Uterus (tissue), 3 donors: ENCODE measurements at regions not wholly inside any gene's neighbourhood (a gene's known extent, or its start where the extent isn't known, plus 50 kb on each side); places are given as distances from the start of the nearest gene placed in this dataset.
A peak's percentile ranks its signal among the peaks of the same experiment; 100 is the strongest.

Experiments
- DNase-seq, 2 donors: peaks; one replicate each; pipeline ENCODE4 v3.0.0-alpha.2; 2019 to 2020
- H3K27ac ChIP-seq, 2 donors: fragments of 200-600 bp; sonication (generic); 1 replicate in 1 of 2; 2 replicates in 1 of 2; pipeline ENCODE4 v1.5.1; 2016 to 2018
- H3K27me3 ChIP-seq, 2 donors: fragments of 200-600 bp; sonication (generic); one replicate each; pipeline ENCODE4 v1.5.1; 2018 to 2019; ENCODE audit warnings: control low read depth in 1 of 2
- H3K36me3 ChIP-seq, 2 donors: fragments of 200-600 bp; sonication (generic); one replicate each; pipeline ENCODE4 v1.5.1; 2019; ENCODE audit warnings: control low read depth in 1 of 2
- H3K4me1 ChIP-seq, 2 donors: fragments of 200-600 bp; sonication (generic); one replicate each; pipeline ENCODE4 v1.5.1; 2018 to 2019; ENCODE audit warnings: control low read depth in 1 of 2
- H3K4me3 ChIP-seq, 2 donors: fragments of 200-600 bp; sonication (generic); 1 replicate in 1 of 2; 2 replicates in 1 of 2; pipeline ENCODE4 v1.5.1; 2018 to 2019; ENCODE audit warnings: mild to moderate bottlenecking in 1 of 2
- H3K9me3 ChIP-seq, 2 donors: fragments of 200-600 bp; sonication (generic); one replicate each; pipeline ENCODE4 v1.5.1; 2019; ENCODE audit warnings: control low read depth in 1 of 2
- CTCF ChIP-seq, 4 experiments: fragments of 200-600 bp in 2 of 4; fragments of 450-650 bp in 2 of 4; sonication (generic) in 2 of 4; IDR thresholded peaks; one replicate each; pipeline ENCODE4 v1.5.1; 2016 to 2019; ENCODE audit warnings: antibody characterized with exemption in 4 of 4, mild to moderate bottlenecking in 2 of 4, moderate library complexity in 1 of 4
- POLR2A ChIP-seq, 2 donors: fragments of 450-650 bp; IDR thresholded peaks; one replicate each; pipeline ENCODE4 v1.6.1; 2016; ENCODE audit warnings: antibody characterized with exemption in 2 of 2, mild to moderate bottlenecking in 1 of 2, moderate library complexity in 1 of 2
- intact Hi-C: fragments of 100-400 bp; cut with DNase I; formaldehyde crosslinking; loops from one replicate; pipeline ENCODE4 v1.15.1; 2023; ENCODE audit warnings: low total_unique reads
- donor health status: DM: yes; HTN: yes; CAD: no.

- no peaks in the 10 kb centered on the region for H3K9me3 ChIP-seq
- no peak overlapping the region for H3K27ac ChIP-seq
- no peaks in the 10 kb centered on the region for H3K4me1 ChIP-seq
- no peaks in the 10 kb centered on the region for H3K27me3 ChIP-seq
- no peak overlapping the region for H3K4me3 ChIP-seq
- intact Hi-C loops = no loop called here
- H3K36me3 ChIP-seq = no peaks in the 10 kb centered on the region
- DNase-seq = no peak
- TF ChIP-seq CTCF (IDR thresholded peaks at IDR 0.05) (no peak), POLR2A (IDR thresholded peaks at IDR 0.05) (no peak)
These were observed 61.1 kb upstream of the PCGF5 start for GRCh38 chr10:91159254-91159783.

- Histone ChIP-seq H3K27me3 (no peaks in the 10 kb centered on the region), H3K36me3 (no peaks in the 10 kb centered on the region), H3K4me3 (peak overlapping the region; percentile 46 to 95), H3K27ac (peak overlapping the region; percentile 95 to 98), H3K4me1 (no peaks in the 10 kb centered on the region), H3K9me3 (no peaks in the 10 kb centered on the region)
- intact Hi-C loops = no loop called here
- TF ChIP-seq POLR2A (IDR thresholded peaks at IDR 0.05) (no peak), CTCF (IDR thresholded peaks at IDR 0.05) (no peak)
- DNase-seq = no peak
These were observed 58.4 kb upstream of the PCGF5 start for GRCh38 chr10:91162050-91162494.

GRCh38 chr10:91162495-91163268 lies 57.8 kb upstream of the PCGF5 start:
- peak; percentile 69 to 72 for DNase-seq
- intact Hi-C loops = no loop called here
- no peaks in the 10 kb centered on the region for H3K4me1 ChIP-seq

GRCh38 chr10:91163269-91163868 lies 57.1 kb upstream of the PCGF5 start:
- H3K9me3 ChIP-seq = no peaks in the 10 kb centered on the region
- H3K4me1 ChIP-seq = no peaks in the 10 kb centered on the region
- TF ChIP-seq POLR2A (IDR thresholded peaks at IDR 0.05) (peak in 1 of 2 donors; percentile 54), CTCF (IDR thresholded peaks at IDR 0.05) (no peak)
- no peaks in the 10 kb centered on the region for H3K36me3 ChIP-seq
- H3K27me3 ChIP-seq = no peaks in the 10 kb centered on the region
- intact Hi-C loops = no loop called here
- H3K4me3 ChIP-seq = peak overlapping the region; percentile 43 to 95
- DNase-seq = peak; percentile 45 to 63
- peak overlapping the region; percentile 95 to 98 for H3K27ac ChIP-seq

More at GRCh38 chr10:91162495-91163268, 57.8 kb upstream of the PCGF5 start:
- Histone ChIP-seq H3K4me3 (peak overlapping the region; percentile 46 to 95), H3K27ac (peak overlapping the region; percentile 95 to 98), H3K36me3 (no peaks in the 10 kb centered on the region), H3K27me3 (no peaks in the 10 kb centered on the region), H3K9me3 (no peaks in the 10 kb centered on the region)
- peak in 2 of 4 experiments; percentile 6 to 8 for TF ChIP-seq CTCF (IDR thresholded peaks at IDR 0.05)
- TF ChIP-seq POLR2A (IDR thresholded peaks at IDR 0.05) = peak; percentile 26 to 52
